IgD-negative memory B cell (primary cell): ENCODE measurements at regions not wholly inside any gene's neighbourhood (a gene's known extent, or its start where the extent isn't known, plus 50 kb on each side); places are given as distances from the start of the nearest gene placed in this dataset.

ENCODE experiments used
- H3K27ac Mint-ChIP-seq, 3 donors: one replicate each; pipeline ENCODE4 v1.8.0; 2020 to 2022; ENCODE audit warnings: mild to moderate bottlenecking in 3 of 3, mixed read lengths in 3 of 3, moderate library complexity in 1 of 3
- H3K27me3 Mint-ChIP-seq: one replicate; pipeline ENCODE4 v1.8.0; 2021; ENCODE audit warnings: mixed read lengths
- H3K36me3 Mint-ChIP-seq: one replicate; pipeline ENCODE4 v1.8.0; 2020; ENCODE audit warnings: mild to moderate bottlenecking, mixed read lengths
- H3K4me1 Mint-ChIP-seq, 3 donors: one replicate each; pipeline ENCODE4 v1.8.0; 2020 to 2022; ENCODE audit warnings: mixed read lengths in 3 of 3, mild to moderate bottlenecking in 1 of 3
- H3K4me3 Mint-ChIP-seq, 4 donors: one replicate each; pipeline ENCODE4 v1.8.0; 2020 to 2022; ENCODE audit warnings: mild to moderate bottlenecking in 4 of 4, mixed read lengths in 4 of 4, moderate library complexity in 3 of 4
- H3K9me3 Mint-ChIP-seq, 3 donors: one replicate each; pipeline ENCODE4 v1.8.0; 2020 to 2021; ENCODE audit warnings: mixed read lengths in 3 of 3, mild to moderate bottlenecking in 1 of 3

- peaks cover 0 to 5% (median 2%) of the 10 kb centered on the region in 3 donors for H3K9me3 Mint-ChIP-seq
- H3K4me1 Mint-ChIP-seq = no peaks in the 10 kb centered on the region
- no peak overlapping the region for H3K27ac Mint-ChIP-seq
- H3K36me3 Mint-ChIP-seq = no peaks in the 10 kb centered on the region
- no peaks in the 10 kb centered on the region for H3K27me3 Mint-ChIP-seq
- H3K4me3 Mint-ChIP-seq = no peak overlapping the region
Observed at GRCh38 chr3:7929319-7929889, 572.2 kb upstream of the LMCD1 start.

GRCh38 chr3:7934362-7934761 is 567.3 kb upstream of the LMCD1 start:
- H3K4me3 Mint-ChIP-seq = no peak overlapping the region
- peaks cover 8 to 17% (median 10%) of the 10 kb centered on the region in 3 donors for H3K9me3 Mint-ChIP-seq
- H3K4me1 Mint-ChIP-seq = no peaks in the 10 kb centered on the region

GRCh38 chr3:7947930-7948329 is 553.7 kb upstream of the LMCD1 start:
- no peaks in the 10 kb centered on the region for H3K36me3 Mint-ChIP-seq
- H3K9me3 Mint-ChIP-seq = peaks cover 2 to 8% (median 5%) of the 10 kb centered on the region in 3 donors
- no peaks in the 10 kb centered on the region for H3K4me1 Mint-ChIP-seq
- no peaks in the 10 kb centered on the region for H3K27me3 Mint-ChIP-seq
- no peak overlapping the region for H3K4me3 Mint-ChIP-seq
- no peak overlapping the region for H3K27ac Mint-ChIP-seq

More at GRCh38 chr3:7934362-7934761, 567.3 kb upstream of the LMCD1 start:
- H3K27me3 Mint-ChIP-seq = no peaks in the 10 kb centered on the region
- H3K27ac Mint-ChIP-seq = no peak overlapping the region
- peaks cover 4% of the 10 kb centered on the region for H3K36me3 Mint-ChIP-seq

GRCh38 chr3:7950890-7951289 is 550.7 kb upstream of the LMCD1 start:
- Mint-ChIP-seq H3K4me1 (no peaks in the 10 kb centered on the region), H3K27me3 (no peaks in the 10 kb centered on the region), H3K36me3 (no peaks in the 10 kb centered on the region), H3K4me3 (no peak overlapping the region), H3K9me3 (peaks cover 2 to 6% (median 5%) of the 10 kb centered on the region in 3 donors), H3K27ac (no peak overlapping the region)

- no peaks in the 10 kb centered on the region for H3K36me3 Mint-ChIP-seq
- H3K27ac Mint-ChIP-seq = no peak overlapping the region
- H3K4me3 Mint-ChIP-seq = no peak overlapping the region
- peaks cover 0 to 7% (median 2%) of the 10 kb centered on the region in 3 donors for H3K9me3 Mint-ChIP-seq
- no peaks in the 10 kb centered on the region for H3K27me3 Mint-ChIP-seq
- H3K4me1 Mint-ChIP-seq = no peaks in the 10 kb centered on the region
Observed at GRCh38 chr3:7953449-7954014, 548.1 kb upstream of the LMCD1 start.

- Mint-ChIP-seq H3K36me3 (no peaks in the 10 kb centered on the region), H3K27ac (no peak overlapping the region), H3K4me3 (no peak overlapping the region), H3K9me3 (peaks cover 3 to 4% (median 4%) of the 10 kb centered on the region in 3 donors), H3K27me3 (no peaks in the 10 kb centered on the region), H3K4me1 (peaks cover 0 to 1% (median 0%) of the 10 kb centered on the region in 3 donors)
Observed at GRCh38 chr3:7957024-7957423, 544.6 kb upstream of the LMCD1 start.

- H3K27me3 Mint-ChIP-seq = no peaks in the 10 kb centered on the region
- H3K36me3 Mint-ChIP-seq = no peaks in the 10 kb centered on the region
- H3K4me1 Mint-ChIP-seq = peaks cover 0 to 1% (median 0%) of the 10 kb centered on the region in 3 donors
- no peak overlapping the region for H3K4me3 Mint-ChIP-seq
- H3K9me3 Mint-ChIP-seq = peaks cover 2 to 4% (median 4%) of the 10 kb centered on the region in 3 donors
- H3K27ac Mint-ChIP-seq = no peak overlapping the region
Observed at GRCh38 chr3:7959094-7959493, 542.5 kb upstream of the LMCD1 start.

GRCh38 chr3:7960601-7961000 is 541.0 kb upstream of the LMCD1 start:
- Mint-ChIP-seq H3K36me3 (no peaks in the 10 kb centered on the region), H3K27ac (no peak overlapping the region)

GRCh38 chr3:7962301-7962700 is 539.3 kb upstream of the LMCD1 start:
- H3K4me3 Mint-ChIP-seq = no peak overlapping the region
- H3K27me3 Mint-ChIP-seq = no peaks in the 10 kb centered on the region
- no peaks in the 10 kb centered on the region for H3K36me3 Mint-ChIP-seq
- H3K4me1 Mint-ChIP-seq = peaks cover 0 to 1% (median 0%) of the 10 kb centered on the region in 3 donors
- peaks cover 2 to 6% (median 4%) of the 10 kb centered on the region in 3 donors for H3K9me3 Mint-ChIP-seq
- no peak overlapping the region for H3K27ac Mint-ChIP-seq

More at GRCh38 chr3:7960601-7961000, 541.0 kb upstream of the LMCD1 start:
- Mint-ChIP-seq H3K4me3 (no peak overlapping the region), H3K9me3 (peaks cover 2 to 4% (median 2%) of the 10 kb centered on the region in 3 donors), H3K4me1 (peaks cover 0 to 1% (median 0%) of the 10 kb centered on the region in 3 donors), H3K27me3 (no peaks in the 10 kb centered on the region)

- no peak overlapping the region for H3K27ac Mint-ChIP-seq
- no peak overlapping the region for H3K4me3 Mint-ChIP-seq
- peaks cover 0 to under 1% (median 0%) of the 10 kb centered on the region in 3 donors for H3K4me1 Mint-ChIP-seq
Observed at GRCh38 chr3:7964899-7965298, 536.7 kb upstream of the LMCD1 start.

GRCh38 chr3:7973006-7973405 is 528.6 kb upstream of the LMCD1 start:
- no peaks in the 10 kb centered on the region for H3K4me1 Mint-ChIP-seq

More at GRCh38 chr3:7964899-7965298, 536.7 kb upstream of the LMCD1 start:
- H3K9me3 Mint-ChIP-seq = peaks cover 0 to 6% (median 4%) of the 10 kb centered on the region in 3 donors
- no peaks in the 10 kb centered on the region for H3K27me3 Mint-ChIP-seq
- no peaks in the 10 kb centered on the region for H3K36me3 Mint-ChIP-seq

GRCh38 chr3:7977245-7978086 is 524.2 kb upstream of the LMCD1 start:
- no peaks in the 10 kb centered on the region for H3K4me1 Mint-ChIP-seq
- H3K27me3 Mint-ChIP-seq = no peaks in the 10 kb centered on the region
- no peak overlapping the region for H3K4me3 Mint-ChIP-seq
- H3K27ac Mint-ChIP-seq = no peak overlapping the region
- H3K36me3 Mint-ChIP-seq = no peaks in the 10 kb centered on the region
- peaks cover 0 to 5% (median 4%) of the 10 kb centered on the region in 3 donors for H3K9me3 Mint-ChIP-seq

More at GRCh38 chr3:7973006-7973405, 528.6 kb upstream of the LMCD1 start:
- H3K36me3 Mint-ChIP-seq = no peaks in the 10 kb centered on the region
- H3K9me3 Mint-ChIP-seq = peaks cover 0 to 5% (median 0%) of the 10 kb centered on the region in 3 donors
- H3K4me3 Mint-ChIP-seq = no peak overlapping the region
- no peak overlapping the region for H3K27ac Mint-ChIP-seq
- H3K27me3 Mint-ChIP-seq = no peaks in the 10 kb centered on the region

- Mint-ChIP-seq H3K36me3 (no peaks in the 10 kb centered on the region), H3K4me1 (no peaks in the 10 kb centered on the region), H3K4me3 (no peak overlapping the region), H3K9me3 (peaks cover 0 to 5% (median 4%) of the 10 kb centered on the region in 3 donors), H3K27ac (no peak overlapping the region), H3K27me3 (no peaks in the 10 kb centered on the region)
Observed at GRCh38 chr3:7978087-7978422, 523.6 kb upstream of the LMCD1 start.

- H3K4me1 Mint-ChIP-seq = no peaks in the 10 kb centered on the region
- H3K4me3 Mint-ChIP-seq = no peak overlapping the region
- no peak overlapping the region for H3K27ac Mint-ChIP-seq
- H3K9me3 Mint-ChIP-seq = peaks cover 2 to 10% (median 4%) of the 10 kb centered on the region in 3 donors
- H3K27me3 Mint-ChIP-seq = no peaks in the 10 kb centered on the region
- H3K36me3 Mint-ChIP-seq = no peaks in the 10 kb centered on the region
Observed at GRCh38 chr3:7982126-7982525, 519.5 kb upstream of the LMCD1 start.

- H3K4me1 Mint-ChIP-seq = no peaks in the 10 kb centered on the region
- H3K27me3 Mint-ChIP-seq = no peaks in the 10 kb centered on the region
- H3K27ac Mint-ChIP-seq = no peak overlapping the region
- H3K36me3 Mint-ChIP-seq = no peaks in the 10 kb centered on the region
- H3K9me3 Mint-ChIP-seq = peaks cover 0 to 3% (median 3%) of the 10 kb centered on the region in 3 donors
- H3K4me3 Mint-ChIP-seq = no peak overlapping the region
Observed at GRCh38 chr3:7999384-7999783, 502.2 kb upstream of the LMCD1 start.
